ENCODE measurements at regions not wholly inside any gene's neighbourhood (a gene's known extent, or its start where the extent isn't known, plus 50 kb on each side); places are given as distances from the start of the nearest gene placed in this dataset.
A peak's percentile ranks its signal among the peaks of the same experiment; 100 is the strongest.

DNA sequence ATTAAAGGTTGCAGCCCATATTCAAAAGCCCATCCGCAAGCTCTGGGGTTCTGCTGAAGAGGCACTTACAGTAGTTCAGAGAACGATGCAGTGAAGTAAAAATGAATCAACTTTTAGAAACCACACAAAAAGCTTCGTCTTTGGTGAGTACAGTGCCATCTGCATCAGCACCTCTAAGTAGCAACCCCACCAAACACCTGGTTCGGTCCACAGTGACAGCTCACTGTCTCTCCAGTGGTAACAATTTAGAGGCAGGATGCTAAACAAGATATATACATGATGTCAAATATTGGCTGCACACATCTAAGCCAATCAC, 275.4 kb upstream of the TCF4 start:
- Histone ChIP-seq H3K56ac (ENCODE audit: insufficient read length, low read depth, low read length) (no peak overlapping the region), H2BK15ac (ENCODE audit: low read depth, low read length) (no peak overlapping the region), H2AFZ (ENCODE audit: low read length) (no peak overlapping the region), H3K9me3 (ENCODE audit: control insufficient read depth, low read depth, low read length) (no peaks in the 10 kb centered on the region), H2BK120ac (ENCODE audit: low read depth, low read length, poor library complexity, severe bottlenecking) (no peak overlapping the region), H3K4me1 (ENCODE audit: insufficient read depth, low read length) (peaks cover 3% of the 10 kb centered on the region), H3K79me2 (ENCODE audit: insufficient read depth, low read length) (no peaks in the 10 kb centered on the region), H3K9ac (ENCODE audit: extremely low read depth, insufficient read length, low read length) (no peak overlapping the region), H3K27me3 (ENCODE audit: insufficient read depth, low read length) (no peaks in the 10 kb centered on the region), H2BK20ac (ENCODE audit: low read depth, low read length, poor library complexity, severe bottlenecking) (no peak overlapping the region), H3K23ac (ENCODE audit: insufficient read length, low read depth, low read length) (no peak overlapping the region), H2BK5ac (ENCODE audit: insufficient read length, low read length) (no peak overlapping the region), H3K27ac (ENCODE audit: insufficient read length, low read depth, low read length) (no peak overlapping the region), H4K91ac (ENCODE audit: insufficient read length, low read depth, low read length) (no peak overlapping the region), H3K23me2 (ENCODE audit: insufficient read length, low read depth, low read length, poor library complexity, severe bottlenecking) (no peaks in the 10 kb centered on the region), H3K18ac (ENCODE audit: insufficient read length, low read depth, low read length) (no peak overlapping the region), H4K5ac (ENCODE audit: insufficient read length, low read depth, low read length) (no peak overlapping the region), H3K4ac (ENCODE audit: low read depth, low read length) (no peak overlapping the region), H2BK12ac (ENCODE audit: insufficient read length, low read depth, low read length) (no peak overlapping the region), H3K4me2 (ENCODE audit: insufficient read depth, insufficient read length, low read length) (no peak overlapping the region), H3K14ac (ENCODE audit: insufficient read depth, low read length) (no peak overlapping the region), H3K79me1 (ENCODE audit: insufficient read depth, low read depth, low read length, poor library complexity, severe bottlenecking) (no peaks in the 10 kb centered on the region), H2AK5ac (ENCODE audit: insufficient read length, low read length) (no peak overlapping the region), H4K8ac (replicated peaks; ENCODE audit: insufficient read length, low read depth, low read length) (no peak overlapping the region), H4K20me1 (ENCODE audit: control insufficient read depth, insufficient read depth, insufficient read length) (no peaks in the 10 kb centered on the region), H3T11ph (ENCODE audit: low read length) (no peak overlapping the region)
- Mint-ChIP-seq H3K27ac (peak overlapping the region in 1 of 3 experiments; percentile 96; a peak in 3 of 7 replicates), H3K36me3 (ENCODE audit: insufficient read depth in 1 of 3, low read depth in 3 of 3) (no peaks in the 10 kb centered on the region), H3K4me1 (peaks cover 43 to 51% of the 10 kb centered on the region in 2 experiments), H3K9me3 (no peaks in the 10 kb centered on the region; a peak in 1 of 5 replicates), H3K27me3 (ENCODE audit: low read depth) (no peaks in the 10 kb centered on the region), H3K4me3 (no peak overlapping the region)
- DNase-seq: no peak
- WGBS (ENCODE audit: extremely low coverage, insufficient read length, low lambda C conversion rate): no CpG with 5 or more reads among the region's 4 CpGs
- TF ChIP-seq, protein P1, sequence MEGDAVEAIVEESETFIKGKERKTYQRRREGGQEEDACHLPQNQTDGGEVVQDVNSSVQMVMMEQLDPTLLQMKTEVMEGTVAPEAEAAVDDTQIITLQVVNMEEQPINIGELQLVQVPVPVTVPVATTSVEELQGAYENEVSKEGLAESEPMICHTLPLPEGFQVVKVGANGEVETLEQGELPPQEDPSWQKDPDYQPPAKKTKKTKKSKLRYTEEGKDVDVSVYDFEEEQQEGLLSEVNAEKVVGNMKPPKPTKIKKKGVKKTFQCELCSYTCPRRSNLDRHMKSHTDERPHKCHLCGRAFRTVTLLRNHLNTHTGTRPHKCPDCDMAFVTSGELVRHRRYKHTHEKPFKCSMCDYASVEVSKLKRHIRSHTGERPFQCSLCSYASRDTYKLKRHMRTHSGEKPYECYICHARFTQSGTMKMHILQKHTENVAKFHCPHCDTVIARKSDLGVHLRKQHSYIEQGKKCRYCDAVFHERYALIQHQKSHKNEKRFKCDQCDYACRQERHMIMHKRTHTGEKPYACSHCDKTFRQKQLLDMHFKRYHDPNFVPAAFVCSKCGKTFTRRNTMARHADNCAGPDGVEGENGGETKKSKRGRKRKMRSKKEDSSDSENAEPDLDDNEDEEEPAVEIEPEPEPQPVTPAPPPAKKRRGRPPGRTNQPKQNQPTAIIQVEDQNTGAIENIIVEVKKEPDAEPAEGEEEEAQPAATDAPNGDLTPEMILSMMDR (conservative IDR thresholded peaks at IDR 0.05): no peak
